OCI-LY7 (cell line): ENCODE measurements at regions not wholly inside any gene's neighbourhood (a gene's known extent, or its start where the extent isn't known, plus 50 kb on each side); places are given as distances from the start of the nearest gene placed in this dataset.

ENCODE experiments used
- BruUV-seq: library from RNA; stranded (reverse); fragments of 400-500 nt; replicated peaks from 2 replicates; lab custom pipeline; 2021; lab: Mats Ljungman, UMichigan
- CTCF ChIA-PET: fragments of 300-600 bp; sonication (Branson Sonifier 250); formaldehyde crosslinking; loops from one replicate; lab custom pipeline; 2022; ENCODE audit warnings: antibody characterized with exemption; ENCODE audit not compliant: unreplicated experiment; lab: Charles Lee
- POLR2A ChIA-PET: fragments of 300-600 bp; sonication (Branson Sonifier 250); formaldehyde crosslinking; loops from one replicate; lab custom pipeline; 2022; ENCODE audit warnings: antibody characterized with exemption; lab: Charles Lee
- DNase-seq: peaks from one replicate; pipeline ENCODE4 v3.0.0-alpha.2; 2015; ENCODE audit warnings: low spot score
- H2AFZ ChIP-seq: fragments of 200-600 bp; sonication (generic), shearing (Covaris generic); 2 replicates; pipeline ENCODE4 v1.6.1; 2014; ENCODE audit warnings: mild to moderate bottlenecking, antibody characterized with exemption, low read length, moderate library complexity
- H3K27ac ChIP-seq: fragments of 200-600 bp; sonication (generic); 2 replicates; pipeline ENCODE4 v1.5.1; 2014; ENCODE audit warnings: mixed run types, low read depth, mild to moderate bottlenecking, moderate library complexity, low read length, inconsistent platforms; ENCODE audit not compliant: poor library complexity, severe bottlenecking
- H3K36me3 ChIP-seq: fragments of 200-600 bp; sonication (generic); 2 replicates; pipeline ENCODE4 v1.6.1; 2014; ENCODE audit warnings: mild to moderate bottlenecking, antibody characterized with exemption, low read length, moderate library complexity, mixed read lengths; ENCODE audit not compliant: insufficient read depth
- H3K4me1 ChIP-seq: fragments of 200-600 bp; sonication (generic); 2 replicates; pipeline ENCODE4 v1.5.1; 2014; ENCODE audit warnings: mild to moderate bottlenecking, low read length; ENCODE audit not compliant: insufficient read depth, poor library complexity, severe bottlenecking
- H3K4me2 ChIP-seq: fragments of 200-600 bp; sonication (generic); 2 replicates; pipeline ENCODE4 v1.6.1; 2014; ENCODE audit warnings: mild to moderate bottlenecking, low read length
- H3K4me3 ChIP-seq: fragments of 200-600 bp; sonication (generic); 2 replicates; pipeline ENCODE4 v1.5.1; 2014; ENCODE audit warnings: mild to moderate bottlenecking, low read depth, low read length; ENCODE audit not compliant: poor library complexity, severe bottlenecking
- H3K79me2 ChIP-seq: fragments of 200-600 bp; sonication (generic); 2 replicates; pipeline ENCODE4 v1.6.1; 2016; ENCODE audit warnings: low read depth, mild to moderate bottlenecking, low read length, moderate library complexity, mixed read lengths; ENCODE audit not compliant: insufficient read depth
- H3K9me2 ChIP-seq: fragments of 200-600 bp; sonication (generic); 2 replicates; pipeline ENCODE4 v1.6.1; 2016; ENCODE audit warnings: mild to moderate bottlenecking, low read length, mixed read lengths; ENCODE audit not compliant: insufficient read depth
- H3K9me3 ChIP-seq: fragments of 200-600 bp; sonication (generic); 2 replicates; pipeline ENCODE4 v1.6.1; 2014; ENCODE audit warnings: mild to moderate bottlenecking, mixed run types, low read length, mixed read lengths
- H4K20me1 ChIP-seq: fragments of 200-600 bp; sonication (generic); 2 replicates; pipeline ENCODE4 v1.6.1; 2014; ENCODE audit warnings: mild to moderate bottlenecking, antibody characterized with exemption, low read length, moderate library complexity, mixed read lengths; ENCODE audit not compliant: insufficient read depth
- CTCF ChIP-seq: fragments of 200-600 bp; sonication (generic); conservative IDR thresholded peaks from 2 replicates; pipeline ENCODE4 v1.5.1; 2014; ENCODE audit warnings: mild to moderate bottlenecking, antibody characterized with exemption, low read length, moderate library complexity, mixed read lengths
- EZH2phosphoT487 ChIP-seq: fragments of 200-600 bp; sonication (generic); IDR thresholded peaks from 2 replicates; pipeline ENCODE4 v1.6.1; 2018; ENCODE audit warnings: low read depth, borderline replicate concordance, mild to moderate bottlenecking, mixed run types, antibody characterized with exemption, low read length, moderate library complexity, mixed read lengths
- intact Hi-C: fragments of 100-400 bp; cut with micrococcal nuclease; formaldehyde crosslinking; loops from one replicate; pipeline ENCODE4 v1.10.0; 2022; ENCODE audit not compliant: unreplicated experiment

- Histone ChIP-seq H3K9me3 (no peaks in the 10 kb centered on the region), H4K20me1 (no peaks in the 10 kb centered on the region), H3K4me1 (no peaks in the 10 kb centered on the region), H3K9me2 (no peaks in the 10 kb centered on the region), H2AFZ (no peak overlapping the region), H3K27ac (no peak overlapping the region), H3K4me3 (no peak overlapping the region), H3K36me3 (no peaks in the 10 kb centered on the region), H3K79me2 (no peaks in the 10 kb centered on the region), H3K4me2 (no peak overlapping the region)
- DNase-seq, result no peak
- ChIA-PET POLR2A (no interaction called here), CTCF (no interaction called here)
- BruUV-seq, result no TSS peak
- TF ChIP-seq EZH2phosphoT487 (no peak), CTCF (no peak)
- intact Hi-C loops, result no loop called here
Measured at GRCh38 chr3:20258371-20258770, 72.4 kb upstream of the SGO1 start.

- CTCF ChIA-PET, result no interaction called here
- Histone ChIP-seq H3K79me2 (no peaks in the 10 kb centered on the region), H3K36me3 (no peaks in the 10 kb centered on the region), H3K4me1 (no peaks in the 10 kb centered on the region), H3K27ac (no peak overlapping the region), H3K9me2 (no peaks in the 10 kb centered on the region), H3K9me3 (no peaks in the 10 kb centered on the region), H3K4me3 (no peak overlapping the region), H3K4me2 (no peak overlapping the region), H2AFZ (no peak overlapping the region), H4K20me1 (no peaks in the 10 kb centered on the region)
- POLR2A ChIA-PET, result interaction anchor here (1.7 kb wide), 1 partner anchor 14 kb away, joined by 5 read pairs; no protein-coding TSS in a partner anchor
- intact Hi-C loops, result no loop called here
- BruUV-seq, result no TSS peak
- TF ChIP-seq CTCF (no peak), EZH2phosphoT487 (no peak)
- DNase-seq, result no peak
Measured at GRCh38 chr3:20256144-20256543, 70.1 kb upstream of the SGO1 start.

GRCh38 chr3:20254268-20255117, 68.5 kb upstream of the SGO1 start:
- no TSS peak for BruUV-seq
- H2AFZ ChIP-seq, result no peak overlapping the region
- H3K4me2 ChIP-seq, result no peak overlapping the region
- no peaks in the 10 kb centered on the region for H3K36me3 ChIP-seq
- ChIA-PET CTCF (no interaction called here), POLR2A (no interaction called here)
- DNase-seq, result no peak
- no peak overlapping the region for H3K4me3 ChIP-seq
- intact Hi-C loops, result no loop called here
- no peaks in the 10 kb centered on the region for H3K9me3 ChIP-seq
- no peaks in the 10 kb centered on the region for H3K79me2 ChIP-seq
- no peaks in the 10 kb centered on the region for H3K9me2 ChIP-seq
- no peaks in the 10 kb centered on the region for H3K4me1 ChIP-seq
- no peak overlapping the region for H3K27ac ChIP-seq
- TF ChIP-seq EZH2phosphoT487 (no peak), CTCF (no peak)
- no peaks in the 10 kb centered on the region for H4K20me1 ChIP-seq
